OCI-LY3 (cell line): ENCODE measurements at regions not wholly inside any gene's neighbourhood (a gene's known extent, or its start where the extent isn't known, plus 50 kb on each side); places are given as distances from the start of the nearest gene placed in this dataset.

Experiments
- CTCF ChIP-seq: fragments of 200-600, 300-600 bp; sonication (generic); IDR thresholded peaks from 2 replicates; pipeline ENCODE4 v1.5.1; 2014; ENCODE audit warnings: antibody characterized with exemption, low read length, low read depth
- EZH2phosphoT487 ChIP-seq: fragments of 200-600 bp; shearing (Covaris generic); IDR thresholded peaks from 2 replicates; pipeline ENCODE4 v1.6.1; 2018; ENCODE audit warnings: antibody characterized with exemption, mixed run types, low read depth

GRCh38 chr18:44080054-44080453, 600.6 kb upstream of the SETBP1 start:
- TF ChIP-seq CTCF, result no peak
- TF ChIP-seq EZH2phosphoT487, result no peak
